ENCODE measurements at regions not wholly inside any gene's neighbourhood (a gene's known extent, or its start where the extent isn't known, plus 50 kb on each side); places are given as distances from the start of the nearest gene placed in this dataset.

- TF ChIP-seq SMARCA5 (IDR thresholded peaks at IDR 0.05) (no peak), E2F1 (CRISPR knock-in tag; IDR thresholded peaks at IDR 0.05) (no peak), SFPQ (IDR thresholded peaks at IDR 0.05; ENCODE audit: low read depth, low read length) (no peak), PKNOX1 (IDR thresholded peaks at IDR 0.05) (no peak)
Observed at GRCh38 chr1:217228689-217229088, 402.2 kb downstream of the GPATCH2 start (continued).

- Histone ChIP-seq H4K20me1 (replicated peaks; ENCODE audit: control insufficient read depth, insufficient read depth, low read length) (no peaks in the 10 kb centered on the region), H3K27me3 (ENCODE audit: control insufficient read depth in 2 of 2, insufficient read depth in 2 of 2, low read length in 2 of 2) (no peaks in the 10 kb centered on the region), H3K4me2 (ENCODE audit: insufficient read depth, low read length) (no peak overlapping the region), H3K4me3 (no peak overlapping the region), H3K9me3 (replicated peaks; ENCODE audit: control insufficient read depth, insufficient read depth, low read depth, low read length) (no peaks in the 10 kb centered on the region; the same call in 1 of the 2 replicates), H3K27ac (ENCODE audit: extremely low read depth, low read depth, low read length) (no peak overlapping the region), H3K79me2 (ENCODE audit: control insufficient read depth, insufficient read depth, low read length) (no peaks in the 10 kb centered on the region), H2AFZ (ENCODE audit: low read depth, low read length) (no peak overlapping the region), H3K9me1 (ENCODE audit: control insufficient read depth, insufficient read depth, low read length) (no peaks in the 10 kb centered on the region), H3K9ac (ENCODE audit: insufficient read depth in 1 of 2, low read depth in 2 of 2, low read length in 2 of 2) (no peak overlapping the region), H3K36me3 (ENCODE audit: control insufficient read depth, insufficient read depth, low read length) (no peaks in the 10 kb centered on the region), H3K4me1 (replicated peaks in 1 of 2; ENCODE audit: control insufficient read depth in 2 of 2, insufficient read depth in 2 of 2, low read length in 2 of 2) (no peaks in the 10 kb centered on the region)
- intact Hi-C loops (cut with micrococcal nuclease), result no loop called here
- ATAC-seq, result no peak
- DNase-seq (ENCODE audit: extremely low read depth in 1 of 4, low spot score in 3 of 4), result no peak
- no peak for FAIRE-seq
- WGBS (ENCODE audit: insufficient coverage, low coverage, missing lambda C conversion rate), result 0% methylated on average over 1 of the region's 1 CpG
- ChIA-PET POLR2A (no interaction called here), CTCF (ENCODE audit: low intra/inter-chr PET ratio) (no interaction called here)
- in situ Hi-C loops (cut with MboI), result no loop called here
- BruUV-seq (replicated peaks), result no TSS peak
- TF ChIP-seq HBP1 (CRISPR knock-in tag; IDR thresholded peaks at IDR 0.05), result no peak
- TF ChIP-seq ZNF511 (CRISPR knock-in tag; IDR thresholded peaks at IDR 0.05), result no peak
- no peak for TF ChIP-seq MLLT1 (IDR thresholded peaks at IDR 0.05)
- TF ChIP-seq CHAMP1 (IDR thresholded peaks at IDR 0.05), result no peak
- TF ChIP-seq KDM2B (CRISPR knock-in tag; IDR thresholded peaks at IDR 0.05), result no peak
- TF ChIP-seq MEF2A (IDR thresholded peaks at IDR 0.05; ENCODE audit: control insufficient read depth, low read depth, low read length), result no peak
Observed at GRCh38 chr1:217224201-217224600, 406.7 kb downstream of the GPATCH2 start.
